HG03565 (cell line): ENCODE measurements at regions not wholly inside any gene's neighbourhood (a gene's known extent, or its start where the extent isn't known, plus 50 kb on each side); places are given as distances from the start of the nearest gene placed in this dataset.

Source experiments
- ATAC-seq: cut with Tn5 transposase; IDR thresholded peaks from one replicate; pipeline ENCODE4 v1.9.1; 2021; ENCODE audit warnings: mild to moderate bottlenecking, moderate library complexity; ENCODE audit not compliant: unreplicated experiment

GRCh38 chr12:105738051-105738450, 400.7 kb downstream of the NUAK1 start:
- ATAC-seq, result no peak

- ATAC-seq, result no peak
Observed at GRCh38 chr12:105740369-105740768, 398.4 kb downstream of the NUAK1 start.

GRCh38 chr12:105740970-105741725, 397.6 kb downstream of the NUAK1 start:
- no peak for ATAC-seq

- ATAC-seq, result no peak
Observed at GRCh38 chr12:105741786-105742566, 396.8 kb downstream of the NUAK1 start.

GRCh38 chr12:105742567-105742874, 396.2 kb downstream of the NUAK1 start:
- ATAC-seq, result no peak

- no peak for ATAC-seq
Observed at GRCh38 chr12:105744371-105745058, 394.2 kb downstream of the NUAK1 start.

GRCh38 chr12:105745811-105746210, 392.9 kb downstream of the NUAK1 start:
- ATAC-seq, result no peak

- no peak for ATAC-seq
Observed at GRCh38 chr12:105748806-105749600, 389.8 kb downstream of the NUAK1 start.

GRCh38 chr12:105750096-105750495, 388.7 kb downstream of the NUAK1 start:
- no peak for ATAC-seq

- no peak for ATAC-seq
Observed at GRCh38 chr12:105754313-105754712, 384.4 kb downstream of the NUAK1 start.

- ATAC-seq, result no peak
Observed at GRCh38 chr12:105756961-105757360, 381.8 kb downstream of the NUAK1 start.

GRCh38 chr12:105759149-105759548, 379.6 kb downstream of the NUAK1 start:
- ATAC-seq, result no peak

GRCh38 chr12:105761075-105761474, 377.7 kb downstream of the NUAK1 start:
- no peak for ATAC-seq

GRCh38 chr12:105764216-105764835, 374.4 kb downstream of the NUAK1 start:
- ATAC-seq, result no peak

- ATAC-seq, result no peak
Observed at GRCh38 chr12:105765053-105766014, 373.4 kb downstream of the NUAK1 start.

GRCh38 chr12:105766029-105766428, 372.7 kb downstream of the NUAK1 start:
- ATAC-seq, result no peak

- ATAC-seq, result no peak
Observed at GRCh38 chr12:105769486-105769885, 369.3 kb downstream of the NUAK1 start.

- no peak for ATAC-seq
Observed at GRCh38 chr12:105773471-105773870, 365.3 kb downstream of the NUAK1 start.

- no peak for ATAC-seq
Observed at GRCh38 chr12:105774037-105774436, 364.7 kb downstream of the NUAK1 start.
